ENCODE measurements at regions not wholly inside any gene's neighbourhood (a gene's known extent, or its start where the extent isn't known, plus 50 kb on each side); places are given as distances from the start of the nearest gene placed in this dataset.

- H3K27me3 ChIP-seq (ENCODE audit: control insufficient read depth, insufficient read depth, low read length): no peaks in the 10 kb centered on the region
Measured at GRCh38 chr2:151153601-151154000, 108.1 kb downstream of the RBM43 start.

GRCh38 chr2:151150331-151151320 lies 111.0 kb downstream of the RBM43 start:
- no peaks in the 10 kb centered on the region for H3K9me3 ChIP-seq (ENCODE audit: control insufficient read depth, low read depth, low read length)
- no peak overlapping the region for H3K9ac ChIP-seq (ENCODE audit: low read length)
- no peak overlapping the region for H3K4me3 ChIP-seq (ENCODE audit: low read length)
- H3K27ac ChIP-seq (ENCODE audit: low read length): no peak overlapping the region
- H3K4me1 ChIP-seq (ENCODE audit: control insufficient read depth, low read depth, low read length): no peaks in the 10 kb centered on the region
- no peaks in the 10 kb centered on the region for H3K27me3 ChIP-seq (ENCODE audit: control insufficient read depth, insufficient read depth, low read length)
- no peaks in the 10 kb centered on the region for H3K36me3 ChIP-seq (ENCODE audit: control insufficient read depth, low read depth, low read length)

More at GRCh38 chr2:151153601-151154000, 108.1 kb downstream of the RBM43 start:
- H3K4me1 ChIP-seq (ENCODE audit: control insufficient read depth, low read depth, low read length): no peaks in the 10 kb centered on the region
- H3K9me3 ChIP-seq (ENCODE audit: control insufficient read depth, low read depth, low read length): no peaks in the 10 kb centered on the region
- H3K9ac ChIP-seq (ENCODE audit: low read length): no peak overlapping the region
- no peak overlapping the region for H3K4me3 ChIP-seq (ENCODE audit: low read length)
- H3K36me3 ChIP-seq (ENCODE audit: control insufficient read depth, low read depth, low read length): no peaks in the 10 kb centered on the region
- no peak overlapping the region for H3K27ac ChIP-seq (ENCODE audit: low read length)

- Histone ChIP-seq H3K27me3 (ENCODE audit: control insufficient read depth, insufficient read depth, low read length) (no peaks in the 10 kb centered on the region), H3K36me3 (ENCODE audit: control insufficient read depth, low read depth, low read length) (no peaks in the 10 kb centered on the region), H3K9me3 (ENCODE audit: control insufficient read depth, low read depth, low read length) (no peaks in the 10 kb centered on the region), H3K27ac (ENCODE audit: low read length) (no peak overlapping the region), H3K4me3 (ENCODE audit: low read length) (no peak overlapping the region), H3K9ac (ENCODE audit: low read length) (no peak overlapping the region), H3K4me1 (ENCODE audit: control insufficient read depth, low read depth, low read length) (no peaks in the 10 kb centered on the region)
Measured at GRCh38 chr2:151138507-151138906, 123.2 kb downstream of the RBM43 start.

- H3K4me1 ChIP-seq (ENCODE audit: control insufficient read depth, low read depth, low read length): no peaks in the 10 kb centered on the region
- no peak overlapping the region for H3K9ac ChIP-seq (ENCODE audit: low read length)
- no peak overlapping the region for H3K4me3 ChIP-seq (ENCODE audit: low read length)
- H3K36me3 ChIP-seq (ENCODE audit: control insufficient read depth, low read depth, low read length): no peaks in the 10 kb centered on the region
- no peak overlapping the region for H3K27ac ChIP-seq (ENCODE audit: low read length)
- H3K9me3 ChIP-seq (ENCODE audit: control insufficient read depth, low read depth, low read length): no peaks in the 10 kb centered on the region
- H3K27me3 ChIP-seq (ENCODE audit: control insufficient read depth, insufficient read depth, low read length): no peaks in the 10 kb centered on the region
Measured at GRCh38 chr2:151137526-151137925, 124.1 kb downstream of the RBM43 start.

- Histone ChIP-seq H3K4me1 (ENCODE audit: control insufficient read depth, low read depth, low read length) (no peaks in the 10 kb centered on the region), H3K27ac (ENCODE audit: low read length) (no peak overlapping the region), H3K9me3 (ENCODE audit: control insufficient read depth, low read depth, low read length) (peaks cover 11% of the 10 kb centered on the region), H3K9ac (ENCODE audit: low read length) (no peak overlapping the region), H3K4me3 (ENCODE audit: low read length) (no peak overlapping the region), H3K36me3 (ENCODE audit: control insufficient read depth, low read depth, low read length) (no peaks in the 10 kb centered on the region), H3K27me3 (ENCODE audit: control insufficient read depth, insufficient read depth, low read length) (no peaks in the 10 kb centered on the region)
Measured at GRCh38 chr2:151120011-151120410, 141.7 kb downstream of the RBM43 start.

GRCh38 chr2:151119374-151119773 lies 142.3 kb downstream of the RBM43 start:
- Histone ChIP-seq H3K9me3 (ENCODE audit: control insufficient read depth, low read depth, low read length) (peaks cover 11% of the 10 kb centered on the region), H3K27ac (ENCODE audit: low read length) (no peak overlapping the region), H3K27me3 (ENCODE audit: control insufficient read depth, insufficient read depth, low read length) (no peaks in the 10 kb centered on the region), H3K9ac (ENCODE audit: low read length) (no peak overlapping the region), H3K36me3 (ENCODE audit: control insufficient read depth, low read depth, low read length) (no peaks in the 10 kb centered on the region), H3K4me3 (ENCODE audit: low read length) (no peak overlapping the region), H3K4me1 (ENCODE audit: control insufficient read depth, low read depth, low read length) (no peaks in the 10 kb centered on the region)

- Histone ChIP-seq H3K9ac (ENCODE audit: low read length) (no peak overlapping the region), H3K36me3 (ENCODE audit: control insufficient read depth, low read depth, low read length) (no peaks in the 10 kb centered on the region), H3K4me3 (ENCODE audit: low read length) (no peak overlapping the region), H3K4me1 (ENCODE audit: control insufficient read depth, low read depth, low read length) (no peaks in the 10 kb centered on the region), H3K27me3 (ENCODE audit: control insufficient read depth, insufficient read depth, low read length) (no peaks in the 10 kb centered on the region), H3K9me3 (ENCODE audit: control insufficient read depth, low read depth, low read length) (peaks cover 11% of the 10 kb centered on the region), H3K27ac (ENCODE audit: low read length) (no peak overlapping the region)
Measured at GRCh38 chr2:151118269-151118668, 143.4 kb downstream of the RBM43 start.

- Histone ChIP-seq H3K9ac (ENCODE audit: low read length) (no peak overlapping the region), H3K4me1 (ENCODE audit: control insufficient read depth, low read depth, low read length) (peaks cover 13% of the 10 kb centered on the region), H3K4me3 (ENCODE audit: low read length) (no peak overlapping the region), H3K36me3 (ENCODE audit: control insufficient read depth, low read depth, low read length) (no peaks in the 10 kb centered on the region), H3K9me3 (ENCODE audit: control insufficient read depth, low read depth, low read length) (peaks cover 11% of the 10 kb centered on the region), H3K27me3 (ENCODE audit: control insufficient read depth, insufficient read depth, low read length) (no peaks in the 10 kb centered on the region), H3K27ac (ENCODE audit: low read length) (no peak overlapping the region)
Measured at GRCh38 chr2:151114874-151115273, 146.8 kb downstream of the RBM43 start.

GRCh38 chr2:151113318-151113717 lies 148.3 kb downstream of the RBM43 start:
- Histone ChIP-seq H3K9me3 (ENCODE audit: control insufficient read depth, low read depth, low read length) (peaks cover 8% of the 10 kb centered on the region), H3K4me3 (ENCODE audit: low read length) (no peak overlapping the region), H3K27ac (ENCODE audit: low read length) (no peak overlapping the region), H3K27me3 (ENCODE audit: control insufficient read depth, insufficient read depth, low read length) (no peaks in the 10 kb centered on the region), H3K36me3 (ENCODE audit: control insufficient read depth, low read depth, low read length) (no peaks in the 10 kb centered on the region), H3K9ac (ENCODE audit: low read length) (no peak overlapping the region), H3K4me1 (ENCODE audit: control insufficient read depth, low read depth, low read length) (peaks cover 13% of the 10 kb centered on the region)

GRCh38 chr2:151111599-151112278 lies 149.9 kb downstream of the RBM43 start:
- H3K36me3 ChIP-seq (ENCODE audit: control insufficient read depth, low read depth, low read length): no peaks in the 10 kb centered on the region
- peak overlapping the region; percentile 30 for H3K9ac ChIP-seq (ENCODE audit: low read length)
- H3K4me1 ChIP-seq (ENCODE audit: control insufficient read depth, low read depth, low read length): peaks cover 13% of the 10 kb centered on the region
- H3K4me3 ChIP-seq (ENCODE audit: low read length): peak overlapping the region; percentile 37
- H3K9me3 ChIP-seq (ENCODE audit: control insufficient read depth, low read depth, low read length): no peaks in the 10 kb centered on the region
- H3K27me3 ChIP-seq (ENCODE audit: control insufficient read depth, insufficient read depth, low read length): no peaks in the 10 kb centered on the region
- peak overlapping the region; percentile 82 for H3K27ac ChIP-seq (ENCODE audit: low read length)

- Histone ChIP-seq H3K36me3 (ENCODE audit: control insufficient read depth, low read depth, low read length) (no peaks in the 10 kb centered on the region), H3K4me1 (ENCODE audit: control insufficient read depth, low read depth, low read length) (peaks cover 10% of the 10 kb centered on the region), H3K27me3 (ENCODE audit: control insufficient read depth, insufficient read depth, low read length) (no peaks in the 10 kb centered on the region), H3K9ac (ENCODE audit: low read length) (no peak overlapping the region), H3K4me3 (ENCODE audit: low read length) (no peak overlapping the region), H3K9me3 (ENCODE audit: control insufficient read depth, low read depth, low read length) (no peaks in the 10 kb centered on the region), H3K27ac (ENCODE audit: low read length) (no peak overlapping the region)
Measured at GRCh38 chr2:151106805-151107506, 154.7 kb downstream of the RBM43 start.
